Mesothelial cell of epicardium (in vitro differentiated cells): ENCODE measurements at regions not wholly inside any gene's neighbourhood (a gene's known extent, or its start where the extent isn't known, plus 50 kb on each side); places are given as distances from the start of the nearest gene placed in this dataset.
"Not testable (repeated sequence)": the region's sequence is repeated elsewhere in the genome, so short reads cannot be mapped to it uniquely, and the experiment has no call there.

Experiments
- DNase-seq, 2 experiments: peaks; one replicate each; pipeline ENCODE4 v3.0.0; 2021; ENCODE audit warnings: low spot score in 2 of 2; ENCODE audit not compliant: unreplicated experiment in 2 of 2
- H3K27ac Mint-ChIP-seq: 2 replicates; pipeline ENCODE4 v1.8.0; 2021; ENCODE audit warnings: mixed read lengths
- H3K27me3 Mint-ChIP-seq: 2 replicates; pipeline ENCODE4 v1.8.0; 2021; ENCODE audit warnings: low read depth, mixed read lengths
- H3K36me3 Mint-ChIP-seq: 2 replicates; pipeline ENCODE4 v1.8.0; 2021; ENCODE audit warnings: mixed read lengths
- H3K4me1 Mint-ChIP-seq: 2 replicates; pipeline ENCODE4 v1.8.0; 2021; ENCODE audit warnings: mixed read lengths
- H3K4me3 Mint-ChIP-seq: 2 replicates; pipeline ENCODE4 v1.8.0; 2021; ENCODE audit warnings: mild to moderate bottlenecking, moderate library complexity, mixed read lengths
- H3K9me3 Mint-ChIP-seq: 2 replicates; pipeline ENCODE4 v1.8.0; 2021; ENCODE audit warnings: mixed read lengths
- TF ChIP-seq, protein P1 (sequence below): fragments of 200-600 bp; sonication (generic); IDR thresholded peaks from one replicate; pipeline ENCODE4 v1.5.0; 2021; ENCODE audit warnings: antibody characterized with exemption; ENCODE audit not compliant: unreplicated experiment

DNA sequence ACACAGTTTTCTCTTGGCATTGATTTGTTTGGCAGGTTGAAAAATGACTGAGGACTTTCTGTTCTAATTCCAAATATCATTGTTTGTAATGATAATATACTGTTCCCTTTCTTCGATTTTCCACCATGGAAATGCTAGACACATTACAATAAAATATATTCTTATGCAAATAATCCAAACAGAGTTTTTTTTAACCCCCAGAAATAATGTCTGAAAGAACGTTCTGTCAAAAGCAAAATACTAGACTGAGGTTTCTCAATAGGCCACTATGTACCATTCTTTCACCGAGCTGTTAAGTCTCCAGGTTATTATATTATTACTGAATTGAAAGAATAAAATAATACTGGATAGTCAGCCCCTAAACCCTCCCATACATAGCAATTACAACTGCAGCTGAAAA lies 312.5 kb downstream of the ZIC3 start:
- TF ChIP-seq, protein P1, sequence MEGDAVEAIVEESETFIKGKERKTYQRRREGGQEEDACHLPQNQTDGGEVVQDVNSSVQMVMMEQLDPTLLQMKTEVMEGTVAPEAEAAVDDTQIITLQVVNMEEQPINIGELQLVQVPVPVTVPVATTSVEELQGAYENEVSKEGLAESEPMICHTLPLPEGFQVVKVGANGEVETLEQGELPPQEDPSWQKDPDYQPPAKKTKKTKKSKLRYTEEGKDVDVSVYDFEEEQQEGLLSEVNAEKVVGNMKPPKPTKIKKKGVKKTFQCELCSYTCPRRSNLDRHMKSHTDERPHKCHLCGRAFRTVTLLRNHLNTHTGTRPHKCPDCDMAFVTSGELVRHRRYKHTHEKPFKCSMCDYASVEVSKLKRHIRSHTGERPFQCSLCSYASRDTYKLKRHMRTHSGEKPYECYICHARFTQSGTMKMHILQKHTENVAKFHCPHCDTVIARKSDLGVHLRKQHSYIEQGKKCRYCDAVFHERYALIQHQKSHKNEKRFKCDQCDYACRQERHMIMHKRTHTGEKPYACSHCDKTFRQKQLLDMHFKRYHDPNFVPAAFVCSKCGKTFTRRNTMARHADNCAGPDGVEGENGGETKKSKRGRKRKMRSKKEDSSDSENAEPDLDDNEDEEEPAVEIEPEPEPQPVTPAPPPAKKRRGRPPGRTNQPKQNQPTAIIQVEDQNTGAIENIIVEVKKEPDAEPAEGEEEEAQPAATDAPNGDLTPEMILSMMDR = no peak
- Mint-ChIP-seq H3K27me3 (no peaks in the 10 kb centered on the region), H3K9me3 (peaks cover 19% of the 10 kb centered on the region), H3K4me1 (no peaks in the 10 kb centered on the region), H3K4me3 (no peak overlapping the region), H3K27ac (no peak overlapping the region), H3K36me3 (no peaks in the 10 kb centered on the region)
- DNase-seq = no peak

DNA sequence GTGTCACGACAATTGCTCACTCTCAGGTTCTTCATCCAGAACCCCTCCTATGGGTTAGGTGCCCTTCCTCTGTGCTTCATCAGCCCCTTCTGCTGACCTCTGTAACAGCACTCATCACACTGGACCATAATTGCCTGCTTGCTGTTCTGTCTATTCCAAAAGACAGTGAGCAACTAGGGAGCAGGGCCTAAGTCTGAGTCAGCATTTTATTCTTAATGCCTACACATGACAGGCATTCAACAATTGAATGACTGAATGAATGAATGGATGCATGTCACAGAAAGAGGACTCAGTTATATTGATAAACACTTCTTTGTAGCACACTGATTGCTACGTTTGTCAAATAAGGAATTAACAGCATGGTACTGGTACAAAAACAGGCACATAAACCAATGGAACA lies 317.0 kb downstream of the ZIC3 start:
- Mint-ChIP-seq H3K36me3 (no peaks in the 10 kb centered on the region), H3K27me3 (no peaks in the 10 kb centered on the region), H3K27ac (no peak overlapping the region), H3K4me1 (no peaks in the 10 kb centered on the region), H3K4me3 (no peak overlapping the region), H3K9me3 (peaks cover 40% of the 10 kb centered on the region)
- TF ChIP-seq, protein P1 = no peak
- DNase-seq = no peak

DNA sequence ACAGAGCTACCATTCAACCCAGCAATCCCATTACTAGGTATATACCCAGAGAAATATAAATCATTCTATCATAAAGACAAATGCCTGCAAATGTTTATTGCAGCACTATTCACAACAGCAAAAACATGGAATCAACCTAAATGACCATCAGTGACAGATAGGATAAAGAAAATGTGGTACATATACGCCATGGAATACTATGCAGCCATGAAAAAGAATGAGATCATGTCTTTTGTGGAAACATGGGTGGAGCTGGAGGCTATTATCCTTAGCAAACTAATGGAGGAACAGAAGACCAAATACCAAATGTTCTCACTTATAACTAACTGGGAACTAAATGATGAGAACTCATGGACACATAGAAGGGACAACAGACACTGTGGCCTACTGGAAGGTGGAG lies 318.9 kb downstream of the ZIC3 start:
- not testable (repeated sequence) for H3K27me3 Mint-ChIP-seq, H3K4me1 Mint-ChIP-seq, H3K27ac Mint-ChIP-seq, H3K4me3 Mint-ChIP-seq, DNase-seq, H3K36me3 Mint-ChIP-seq
- H3K9me3 Mint-ChIP-seq = peaks cover 43% of the 10 kb centered on the region

DNA sequence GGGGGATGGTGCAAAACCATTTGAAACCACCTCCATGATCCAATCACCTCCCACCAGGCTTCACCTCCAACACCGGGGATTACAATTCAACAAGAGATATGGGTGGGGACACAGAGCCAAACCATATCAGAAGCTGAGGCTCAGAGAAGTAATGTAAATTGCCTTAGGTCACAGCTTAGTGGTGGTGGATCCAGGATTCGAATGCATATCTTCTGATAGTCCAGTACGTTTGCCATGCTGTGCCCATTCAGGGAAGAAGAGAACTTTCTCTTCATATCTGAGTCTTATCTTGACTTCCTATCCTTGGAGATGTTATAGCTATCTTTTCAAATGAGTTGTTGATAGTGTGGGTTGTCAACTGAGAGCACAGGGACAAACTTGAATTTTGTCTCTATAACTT lies 325.5 kb downstream of the ZIC3 start:
- H3K4me3 Mint-ChIP-seq = no peak overlapping the region
- no peaks in the 10 kb centered on the region for H3K4me1 Mint-ChIP-seq
- H3K27ac Mint-ChIP-seq = no peak overlapping the region
- DNase-seq = no peak
- TF ChIP-seq, protein P1 = no peak
- H3K27me3 Mint-ChIP-seq = no peaks in the 10 kb centered on the region
- H3K9me3 Mint-ChIP-seq = peaks cover 50% of the 10 kb centered on the region
- no peaks in the 10 kb centered on the region for H3K36me3 Mint-ChIP-seq

DNA sequence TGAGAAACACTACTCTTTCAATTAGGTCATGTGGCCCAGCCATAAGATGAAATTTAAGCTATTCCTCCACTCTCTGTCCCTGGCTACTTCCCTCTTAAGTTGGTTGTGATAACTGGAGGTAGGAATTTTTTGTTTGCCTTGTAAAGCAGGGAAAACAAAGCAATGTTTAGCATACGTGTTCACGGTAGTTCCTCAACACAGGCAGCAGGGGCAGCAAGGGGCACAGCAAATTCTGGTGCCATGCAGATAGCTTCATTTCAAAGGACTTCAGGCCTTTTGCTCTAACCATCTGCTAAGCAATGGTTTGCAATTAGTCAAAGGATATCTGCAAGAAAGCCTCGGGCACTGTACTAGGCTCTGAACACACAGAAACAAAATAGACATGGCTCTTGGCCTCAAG lies 330.2 kb downstream of the ZIC3 start:
- no peaks in the 10 kb centered on the region for H3K36me3 Mint-ChIP-seq
- TF ChIP-seq, protein P1 = peak; percentile 21
- H3K4me3 Mint-ChIP-seq = no peak overlapping the region
- DNase-seq = no peak
- H3K9me3 Mint-ChIP-seq = peaks cover 53% of the 10 kb centered on the region
- no peak overlapping the region for H3K27ac Mint-ChIP-seq
- H3K4me1 Mint-ChIP-seq = no peaks in the 10 kb centered on the region
- H3K27me3 Mint-ChIP-seq = no peaks in the 10 kb centered on the region

DNA sequence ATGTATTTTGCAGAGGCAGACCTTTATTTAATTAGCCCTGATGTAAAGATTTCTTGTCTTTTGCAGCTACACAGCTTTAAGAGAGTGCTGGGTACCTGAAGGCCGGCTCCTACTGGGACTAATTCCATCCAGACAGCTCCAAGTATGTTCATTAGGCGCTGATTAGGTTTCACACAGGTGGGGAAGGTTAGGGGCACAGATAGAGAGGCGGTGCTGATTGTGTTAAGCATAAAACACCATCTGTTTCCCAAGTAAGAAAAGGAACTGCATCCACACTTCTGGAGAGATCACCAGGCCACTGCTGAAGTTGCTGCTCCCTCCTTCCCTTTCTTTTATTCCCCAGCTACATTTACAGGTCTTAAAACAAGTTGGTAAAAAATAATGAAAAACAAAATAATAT lies 349.5 kb downstream of the ZIC3 start:
- H3K36me3 Mint-ChIP-seq = no peaks in the 10 kb centered on the region
- H3K4me3 Mint-ChIP-seq = no peak overlapping the region
- H3K9me3 Mint-ChIP-seq = peaks cover 20% of the 10 kb centered on the region
- H3K27ac Mint-ChIP-seq = no peak overlapping the region
- peaks cover 1% of the 10 kb centered on the region for H3K27me3 Mint-ChIP-seq
- no peaks in the 10 kb centered on the region for H3K4me1 Mint-ChIP-seq
- TF ChIP-seq, protein P1 = no peak
- DNase-seq = no peak
